ENCODE measurements at regions not wholly inside any gene's neighbourhood (a gene's known extent, or its start where the extent isn't known, plus 50 kb on each side); places are given as distances from the start of the nearest gene placed in this dataset.

- TF ChIP-seq ZBTB33 (CRISPR knock-in tag; IDR thresholded peaks at IDR 0.05) (no peak), EZH2 (conservative IDR thresholded peaks at IDR 0.05; ENCODE audit: low read depth, low read length) (no peak), JDP2 (CRISPR knock-in tag; IDR thresholded peaks at IDR 0.05; ENCODE audit: borderline replicate concordance) (no peak), ZNF317 (CRISPR knock-in tag; IDR thresholded peaks at IDR 0.05) (no peak), SNAPC4 (CRISPR knock-in tag; IDR thresholded peaks at IDR 0.05) (no peak)
- TF ChIP-seq, protein P1, sequence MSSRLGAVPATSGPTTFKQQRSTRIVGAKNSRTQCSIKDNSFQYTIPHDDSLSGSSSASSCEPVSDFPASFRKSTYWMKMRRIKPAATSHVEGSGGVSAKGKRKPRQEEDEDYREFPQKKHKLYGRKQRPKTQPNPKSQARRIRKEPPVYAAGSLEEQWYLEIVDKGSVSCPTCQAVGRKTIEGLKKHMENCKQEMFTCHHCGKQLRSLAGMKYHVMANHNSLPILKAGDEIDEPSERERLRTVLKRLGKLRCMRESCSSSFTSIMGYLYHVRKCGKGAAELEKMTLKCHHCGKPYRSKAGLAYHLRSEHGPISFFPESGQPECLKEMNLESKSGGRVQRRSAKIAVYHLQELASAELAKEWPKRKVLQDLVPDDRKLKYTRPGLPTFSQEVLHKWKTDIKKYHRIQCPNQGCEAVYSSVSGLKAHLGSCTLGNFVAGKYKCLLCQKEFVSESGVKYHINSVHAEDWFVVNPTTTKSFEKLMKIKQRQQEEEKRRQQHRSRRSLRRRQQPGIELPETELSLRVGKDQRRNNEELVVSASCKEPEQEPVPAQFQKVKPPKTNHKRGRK (CRISPR knock-in tag; IDR thresholded peaks at IDR 0.05) = no peak
Observed at GRCh38 chr12:116346222-116346621, 68.7 kb upstream of the MED13L start.
